ENCODE measurements at regions not wholly inside any gene's neighbourhood (a gene's known extent, or its start where the extent isn't known, plus 50 kb on each side); places are given as distances from the start of the nearest gene placed in this dataset.

DNA sequence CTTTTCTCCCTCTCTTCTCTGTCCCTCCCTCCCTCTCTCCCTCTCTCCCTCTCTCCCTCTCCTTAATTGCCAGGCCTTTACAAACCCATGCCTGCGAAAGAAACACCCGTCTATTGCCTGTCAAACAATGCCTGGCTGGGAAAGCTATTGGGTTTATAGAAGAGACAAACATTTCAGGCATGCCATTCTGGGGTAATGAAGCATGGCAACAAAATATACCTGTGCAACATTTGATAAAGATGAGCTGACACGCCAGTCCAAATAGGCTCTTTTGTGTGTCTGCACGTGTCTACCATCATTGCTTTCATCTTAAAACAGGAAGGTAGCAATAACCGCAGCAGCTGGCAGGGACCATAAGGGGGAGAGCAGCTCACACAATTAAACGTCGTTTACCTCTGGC is 282.1 kb downstream of the ZNF516 start:
- Mint-ChIP-seq H3K4me3 (no peak overlapping the region), H3K9me3 (no peaks in the 10 kb centered on the region), H3K4me1 (no peaks in the 10 kb centered on the region), H3K27ac (ENCODE audit: low read depth) (no peak overlapping the region), H3K36me3 (ENCODE audit: insufficient read depth) (no peaks in the 10 kb centered on the region), H3K27me3 (no peaks in the 10 kb centered on the region)
- ATAC-seq (replicated peaks; ENCODE audit: extremely low read depth, poor library complexity, severe bottlenecking) (peak; percentile 36), DNase-seq (ENCODE audit: low spot score in 2 of 2) (no peak)

DNA sequence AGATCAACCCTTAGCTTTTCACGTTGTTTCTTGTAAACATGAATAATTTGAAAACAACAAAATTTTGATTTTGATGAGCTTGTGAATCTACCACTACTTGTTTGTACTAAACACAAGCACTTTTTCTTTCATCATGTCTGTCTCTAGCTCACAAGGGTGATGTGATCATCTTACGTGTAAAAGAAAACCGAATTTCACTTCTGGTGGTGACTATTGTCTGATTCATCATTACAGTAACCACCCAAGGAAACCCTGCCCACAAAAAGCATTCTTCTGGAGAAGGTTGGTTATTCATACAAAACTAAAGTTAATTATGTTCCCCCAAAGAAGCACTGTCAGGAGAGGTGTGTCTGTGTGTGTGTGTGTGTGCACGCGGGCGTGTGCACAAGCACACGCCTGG is 285.4 kb downstream of the ZNF516 start:
- Mint-ChIP-seq H3K4me3 (no peak overlapping the region), H3K27ac (ENCODE audit: low read depth) (no peak overlapping the region), H3K36me3 (ENCODE audit: insufficient read depth) (no peaks in the 10 kb centered on the region), H3K4me1 (no peaks in the 10 kb centered on the region), H3K27me3 (peaks cover 4% of the 10 kb centered on the region), H3K9me3 (peaks cover 3% of the 10 kb centered on the region)
- no peak for ATAC-seq (replicated peaks; ENCODE audit: extremely low read depth, poor library complexity, severe bottlenecking)
- no peak for DNase-seq (ENCODE audit: low spot score in 2 of 2)

DNA sequence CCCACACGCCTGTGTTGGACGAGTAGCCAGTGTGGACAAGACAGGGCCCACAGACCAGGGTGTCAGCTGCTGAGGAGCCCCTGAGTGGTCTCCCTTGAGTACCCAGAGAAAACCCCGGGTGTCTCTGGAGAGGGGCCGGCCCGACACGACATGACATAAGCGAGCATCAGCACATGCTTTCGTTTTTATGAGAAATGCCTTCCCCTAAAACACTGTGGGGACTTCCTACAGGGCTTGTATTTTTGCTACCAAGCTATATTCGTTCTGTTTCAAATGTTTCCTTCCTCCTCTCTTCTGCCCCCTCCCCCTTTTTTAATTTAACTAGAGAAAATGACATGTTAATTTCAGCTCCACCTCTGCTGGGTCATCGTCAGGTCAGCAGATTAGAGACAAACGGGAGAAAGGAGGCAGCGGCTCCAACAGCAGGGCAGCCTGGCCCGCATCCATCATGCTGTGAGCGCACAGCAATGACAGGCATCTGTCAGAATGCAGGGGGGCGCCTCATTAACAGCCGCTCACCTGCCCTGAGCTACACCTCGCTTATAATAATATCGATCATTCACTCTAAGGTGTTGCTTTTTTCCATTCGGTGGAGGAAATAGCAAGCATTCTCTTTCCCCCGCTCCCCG is 286.2 kb downstream of the ZNF516 start:
- H3K9me3 Mint-ChIP-seq, result peaks cover 6% of the 10 kb centered on the region
- no peaks in the 10 kb centered on the region for H3K4me1 Mint-ChIP-seq
- no peak for DNase-seq (ENCODE audit: low spot score in 2 of 2)
- no peak overlapping the region for H3K27ac Mint-ChIP-seq (ENCODE audit: low read depth)
- no peak overlapping the region for H3K4me3 Mint-ChIP-seq
- ATAC-seq (replicated peaks; ENCODE audit: extremely low read depth, poor library complexity, severe bottlenecking), result no peak
- H3K27me3 Mint-ChIP-seq, result peaks cover 10% of the 10 kb centered on the region
- no peaks in the 10 kb centered on the region for H3K36me3 Mint-ChIP-seq (ENCODE audit: insufficient read depth)

DNA sequence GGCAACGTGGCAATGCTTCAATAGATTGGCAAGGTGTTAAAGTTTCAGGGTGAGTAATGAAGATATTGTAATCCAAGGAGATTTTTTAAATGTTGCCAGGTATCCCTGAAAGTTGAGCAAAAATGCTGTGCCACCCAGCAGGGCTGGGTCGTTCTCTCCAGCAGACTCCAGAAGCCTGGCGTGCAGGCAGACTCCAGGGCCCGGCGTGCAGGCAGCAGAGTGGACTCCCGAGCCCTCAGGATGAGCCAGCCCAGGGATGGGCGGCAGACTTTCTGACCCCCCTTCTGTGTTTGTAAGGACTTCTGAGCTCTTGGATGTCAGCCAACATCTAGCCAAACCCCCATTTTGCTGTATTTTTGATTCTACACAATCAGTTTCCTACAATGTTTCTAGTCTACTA is 289.1 kb downstream of the ZNF516 start:
- Mint-ChIP-seq H3K27me3 (peaks cover 10% of the 10 kb centered on the region), H3K36me3 (ENCODE audit: insufficient read depth) (no peaks in the 10 kb centered on the region), H3K27ac (ENCODE audit: low read depth) (no peak overlapping the region), H3K9me3 (peaks cover 6% of the 10 kb centered on the region), H3K4me1 (no peaks in the 10 kb centered on the region), H3K4me3 (no peak overlapping the region)
- ATAC-seq (replicated peaks; ENCODE audit: extremely low read depth, poor library complexity, severe bottlenecking), result no peak
- no peak for DNase-seq (ENCODE audit: low spot score in 2 of 2)

DNA sequence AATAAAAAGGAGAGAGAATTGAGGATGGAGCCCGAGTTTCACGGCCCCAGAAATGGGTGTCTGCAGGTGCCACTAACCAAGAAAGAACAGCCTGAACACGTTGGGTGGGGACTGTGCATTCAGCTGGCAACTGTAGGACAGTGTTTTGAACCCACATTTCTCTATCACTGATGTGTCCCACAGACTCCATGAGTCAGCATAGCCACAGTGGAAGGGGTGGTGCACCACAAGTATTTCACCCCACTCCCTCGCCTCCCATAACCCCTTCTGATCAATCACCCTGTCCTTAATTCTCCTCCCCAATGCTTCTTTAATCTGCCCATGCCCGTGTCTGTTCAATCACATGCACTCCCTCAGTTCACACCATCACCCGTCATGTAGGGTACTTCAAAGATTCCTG is 291.5 kb downstream of the ZNF516 start:
- H3K27me3 Mint-ChIP-seq, result peaks cover 10% of the 10 kb centered on the region
- peaks cover 6% of the 10 kb centered on the region for H3K9me3 Mint-ChIP-seq
- ATAC-seq (replicated peaks; ENCODE audit: extremely low read depth, poor library complexity, severe bottlenecking), result no peak
- no peaks in the 10 kb centered on the region for H3K36me3 Mint-ChIP-seq (ENCODE audit: insufficient read depth)
- H3K27ac Mint-ChIP-seq (ENCODE audit: low read depth), result no peak overlapping the region
- H3K4me3 Mint-ChIP-seq, result no peak overlapping the region
- no peaks in the 10 kb centered on the region for H3K4me1 Mint-ChIP-seq
- no peak for DNase-seq (ENCODE audit: low spot score in 2 of 2)

DNA sequence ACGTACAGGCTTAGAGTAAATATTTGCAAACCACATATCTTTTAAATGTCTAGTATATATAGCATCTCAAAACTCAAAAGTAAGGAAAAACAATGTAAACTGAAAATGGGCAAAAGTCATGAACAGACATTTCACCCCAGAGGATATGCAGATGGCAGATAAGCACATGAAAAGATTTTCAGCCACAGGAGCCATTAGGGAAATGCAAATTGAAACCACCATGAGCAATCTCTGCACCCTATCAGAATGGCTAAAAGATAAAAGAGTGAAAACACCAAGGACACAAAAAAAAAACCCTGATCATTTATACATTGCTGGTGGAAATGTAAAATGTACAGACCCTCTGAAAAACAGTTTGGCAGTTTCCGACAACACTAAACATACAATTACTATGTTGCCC is 292.7 kb downstream of the ZNF516 start:
- H3K27me3 Mint-ChIP-seq, result peaks cover 10% of the 10 kb centered on the region
- no peak overlapping the region for H3K4me3 Mint-ChIP-seq
- H3K36me3 Mint-ChIP-seq (ENCODE audit: insufficient read depth), result no peaks in the 10 kb centered on the region
- DNase-seq (ENCODE audit: low spot score in 2 of 2) (no peak), ATAC-seq (replicated peaks; ENCODE audit: extremely low read depth, poor library complexity, severe bottlenecking) (no peak)
- H3K27ac Mint-ChIP-seq (ENCODE audit: low read depth), result no peak overlapping the region
- H3K4me1 Mint-ChIP-seq, result no peaks in the 10 kb centered on the region
- peaks cover 6% of the 10 kb centered on the region for H3K9me3 Mint-ChIP-seq

DNA sequence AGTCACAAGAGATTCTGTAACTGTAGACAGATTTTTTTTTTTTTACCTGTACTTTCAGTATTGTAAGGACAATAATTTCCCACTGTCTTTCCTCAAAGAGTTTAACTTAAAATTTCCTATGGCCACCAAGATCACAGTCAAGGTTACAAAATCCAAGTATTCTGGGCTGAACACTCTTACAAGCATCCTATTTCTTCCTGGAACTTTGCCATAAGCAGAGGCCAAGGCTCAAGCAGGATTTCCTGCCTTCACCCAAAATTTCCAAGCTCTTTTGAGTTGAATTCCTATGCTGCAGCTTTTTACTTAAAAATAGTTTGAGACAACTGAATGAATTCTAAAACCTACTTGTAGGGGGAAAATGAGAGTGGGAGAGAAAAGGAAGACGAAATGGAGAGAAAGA is 299.4 kb downstream of the ZNF516 start:
- DNase-seq (ENCODE audit: low spot score in 2 of 2), result no peak
- no peak overlapping the region for H3K27ac Mint-ChIP-seq (ENCODE audit: low read depth)
- no peak for ATAC-seq (replicated peaks; ENCODE audit: extremely low read depth, poor library complexity, severe bottlenecking)
- no peaks in the 10 kb centered on the region for H3K9me3 Mint-ChIP-seq
- no peaks in the 10 kb centered on the region for H3K36me3 Mint-ChIP-seq (ENCODE audit: insufficient read depth)
- H3K27me3 Mint-ChIP-seq, result peaks cover 8% of the 10 kb centered on the region
- H3K4me3 Mint-ChIP-seq, result no peak overlapping the region
- H3K4me1 Mint-ChIP-seq, result no peaks in the 10 kb centered on the region

DNA sequence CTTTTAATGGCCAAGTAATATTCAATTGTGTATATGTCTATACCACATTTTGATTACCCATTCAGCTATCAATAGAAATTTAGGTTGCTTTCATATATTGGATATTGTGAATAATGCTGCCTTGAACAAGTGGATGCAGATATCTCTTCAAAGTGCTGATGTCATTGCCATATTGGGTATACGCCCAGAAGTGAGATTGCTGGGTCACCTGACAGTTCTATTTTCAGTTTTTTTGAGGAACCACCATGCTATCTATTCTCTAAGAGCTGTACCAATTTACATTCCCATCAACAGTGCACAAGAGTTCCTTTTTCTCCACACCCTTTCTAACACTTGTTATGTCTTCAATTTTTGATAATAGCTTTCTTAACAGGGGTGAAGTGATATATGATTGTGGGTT is 306.9 kb downstream of the ZNF516 start:
- H3K36me3 Mint-ChIP-seq (ENCODE audit: insufficient read depth), result peaks cover 1% of the 10 kb centered on the region
- DNase-seq (ENCODE audit: low spot score in 2 of 2), result no peak
- H3K27me3 Mint-ChIP-seq, result no peaks in the 10 kb centered on the region
- H3K4me3 Mint-ChIP-seq, result no peak overlapping the region
- no peaks in the 10 kb centered on the region for H3K4me1 Mint-ChIP-seq
- ATAC-seq (replicated peaks; ENCODE audit: extremely low read depth, poor library complexity, severe bottlenecking), result no peak
- peaks cover 7% of the 10 kb centered on the region for H3K9me3 Mint-ChIP-seq
- no peak overlapping the region for H3K27ac Mint-ChIP-seq (ENCODE audit: low read depth)

DNA sequence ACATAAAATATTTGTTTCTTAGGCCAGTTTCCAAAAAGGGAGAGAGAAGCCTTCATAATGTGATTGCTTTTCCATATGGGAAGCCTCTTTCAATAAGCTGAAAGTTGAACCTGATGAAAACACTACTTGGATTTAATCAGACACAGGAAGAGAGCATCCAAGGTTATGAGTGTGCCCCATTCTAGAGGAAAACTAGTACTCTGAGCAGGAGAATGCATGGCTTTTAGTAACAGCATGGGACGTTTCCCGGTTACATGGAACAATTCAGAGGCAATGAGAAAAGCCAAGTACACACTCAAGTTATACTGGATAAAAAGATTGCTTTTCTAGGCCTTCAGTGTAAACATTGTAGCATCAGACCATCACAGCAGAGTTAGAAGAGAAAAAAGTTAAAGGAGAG is 315.8 kb downstream of the ZNF516 start:
- H3K4me3 Mint-ChIP-seq, result no peak overlapping the region
- no peaks in the 10 kb centered on the region for H3K9me3 Mint-ChIP-seq

DNA sequence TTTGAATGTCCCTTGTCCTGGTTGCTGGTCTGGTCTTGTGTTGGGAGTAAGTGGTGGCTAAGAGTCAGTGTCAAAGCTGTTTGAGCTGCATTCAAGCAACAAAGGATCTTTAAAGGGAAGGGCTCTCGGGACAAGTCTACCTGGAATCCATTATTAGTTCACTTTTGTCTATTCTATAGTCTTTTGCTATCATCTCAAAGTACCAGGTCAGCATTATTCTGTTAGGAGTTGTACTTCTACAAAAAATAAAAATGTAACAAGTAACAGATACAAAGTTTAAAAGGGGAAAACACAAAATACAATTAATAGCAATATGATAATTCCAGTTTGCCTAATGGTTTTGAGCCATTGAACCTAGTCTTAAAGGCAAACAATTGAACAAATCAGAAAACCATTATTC is 317.9 kb downstream of the ZNF516 start:
- ATAC-seq (replicated peaks; ENCODE audit: extremely low read depth, poor library complexity, severe bottlenecking) (no peak), DNase-seq (ENCODE audit: low spot score in 2 of 2) (no peak)
- no peaks in the 10 kb centered on the region for H3K27me3 Mint-ChIP-seq
- no peaks in the 10 kb centered on the region for H3K36me3 Mint-ChIP-seq (ENCODE audit: insufficient read depth)
- H3K4me3 Mint-ChIP-seq, result no peak overlapping the region
- H3K4me1 Mint-ChIP-seq, result no peaks in the 10 kb centered on the region
- H3K9me3 Mint-ChIP-seq, result no peaks in the 10 kb centered on the region
- no peak overlapping the region for H3K27ac Mint-ChIP-seq (ENCODE audit: low read depth)

More for the DNA sequence above, 315.8 kb downstream of the ZNF516 start:
- no peak for DNase-seq (ENCODE audit: low spot score in 2 of 2)
- Mint-ChIP-seq H3K27me3 (no peaks in the 10 kb centered on the region), H3K36me3 (ENCODE audit: insufficient read depth) (no peaks in the 10 kb centered on the region), H3K4me1 (no peaks in the 10 kb centered on the region), H3K27ac (ENCODE audit: low read depth) (no peak overlapping the region)
- no peak for ATAC-seq (replicated peaks; ENCODE audit: extremely low read depth, poor library complexity, severe bottlenecking)

DNA sequence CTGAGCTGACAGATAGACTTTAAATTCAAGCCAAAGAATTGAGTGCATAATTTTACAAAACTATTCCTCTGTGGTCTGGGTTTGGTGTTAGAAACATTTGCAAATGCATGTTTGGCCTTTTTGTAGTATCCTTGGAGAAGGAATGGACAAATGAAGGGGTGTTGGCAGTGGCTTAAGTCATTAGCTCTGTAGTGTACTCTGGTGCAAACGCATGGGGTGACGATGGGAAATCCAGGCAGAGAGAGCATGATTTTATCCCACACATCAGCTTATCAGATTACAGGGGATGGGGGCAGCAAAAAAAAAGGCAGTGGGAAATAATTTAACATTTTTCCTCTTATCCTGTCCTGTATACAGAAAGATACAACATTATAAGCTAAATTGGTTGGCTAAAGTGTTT is 320.6 kb downstream of the ZNF516 start:
- Mint-ChIP-seq H3K36me3 (ENCODE audit: insufficient read depth) (no peaks in the 10 kb centered on the region), H3K27ac (ENCODE audit: low read depth) (no peak overlapping the region), H3K9me3 (no peaks in the 10 kb centered on the region), H3K4me1 (no peaks in the 10 kb centered on the region), H3K4me3 (no peak overlapping the region), H3K27me3 (no peaks in the 10 kb centered on the region)
- ATAC-seq (replicated peaks; ENCODE audit: extremely low read depth, poor library complexity, severe bottlenecking), result no peak
- DNase-seq (ENCODE audit: low spot score in 2 of 2), result no peak

DNA sequence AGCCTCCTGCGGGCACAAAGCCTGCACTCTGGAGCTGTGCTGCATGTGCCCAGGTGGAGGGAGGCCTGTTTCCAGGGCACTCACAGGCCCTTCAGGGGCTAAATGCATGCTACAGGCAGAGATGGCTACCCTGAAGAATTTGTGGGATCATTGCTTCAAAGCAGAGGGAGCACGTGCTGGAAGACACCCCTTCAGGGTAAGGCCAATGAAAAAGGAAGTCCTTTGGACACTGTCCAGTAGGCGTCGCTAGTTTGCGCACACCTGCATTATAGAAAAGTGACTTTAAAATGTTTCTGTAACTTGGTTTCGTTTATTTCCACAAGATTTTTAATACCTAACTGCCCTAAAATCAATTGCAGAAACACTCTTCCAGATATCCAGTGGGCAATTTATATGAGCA is 325.3 kb downstream of the ZNF516 start:
- ATAC-seq (replicated peaks; ENCODE audit: extremely low read depth, poor library complexity, severe bottlenecking) (no peak), DNase-seq (ENCODE audit: low spot score in 2 of 2) (no peak)
- no peak overlapping the region for H3K4me3 Mint-ChIP-seq
- H3K36me3 Mint-ChIP-seq (ENCODE audit: insufficient read depth), result no peaks in the 10 kb centered on the region
- no peak overlapping the region for H3K27ac Mint-ChIP-seq (ENCODE audit: low read depth)
- H3K9me3 Mint-ChIP-seq, result no peaks in the 10 kb centered on the region
- peaks cover 11% of the 10 kb centered on the region for H3K27me3 Mint-ChIP-seq
- H3K4me1 Mint-ChIP-seq, result no peaks in the 10 kb centered on the region

DNA sequence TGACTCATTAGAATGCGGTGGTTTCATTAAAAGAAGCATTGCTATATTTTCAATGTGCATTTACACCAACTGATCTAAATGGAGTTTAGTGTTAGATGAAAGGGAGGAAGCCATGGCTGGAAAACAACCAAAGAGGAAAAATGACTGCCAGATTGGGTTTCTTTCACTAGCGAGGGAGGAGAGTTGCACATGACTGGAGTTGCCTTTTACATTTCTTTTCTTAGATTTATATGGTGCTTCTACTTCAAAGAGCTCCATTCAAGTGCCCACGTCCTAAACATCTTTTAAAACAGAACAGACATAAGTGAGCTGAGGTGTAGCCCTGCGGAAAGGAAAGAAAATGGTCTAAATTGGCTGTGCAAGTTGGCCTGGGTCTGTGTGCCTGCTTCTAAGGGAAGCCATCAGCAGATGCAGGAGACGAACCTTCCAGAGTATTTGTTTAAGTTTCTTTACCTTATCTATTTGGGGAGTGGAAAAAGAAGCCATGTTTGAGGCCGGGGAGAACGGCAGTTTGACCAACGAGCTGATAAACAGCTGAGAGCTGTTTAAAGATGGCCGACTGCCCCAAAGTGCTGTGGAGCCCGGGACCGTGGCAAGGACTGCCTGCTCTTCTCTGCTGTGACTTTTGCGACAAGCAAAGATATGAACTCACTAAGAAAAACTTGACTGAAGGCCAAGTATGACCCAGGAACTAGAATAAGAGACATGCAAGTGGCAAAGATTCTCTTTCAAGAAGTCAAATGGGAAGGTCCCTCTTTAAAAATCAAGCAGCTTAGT is 327.0 kb downstream of the ZNF516 start:
- no peak for ATAC-seq (replicated peaks; ENCODE audit: extremely low read depth, poor library complexity, severe bottlenecking)
- Mint-ChIP-seq H3K36me3 (ENCODE audit: insufficient read depth) (no peaks in the 10 kb centered on the region), H3K27me3 (peaks cover 11% of the 10 kb centered on the region), H3K9me3 (no peaks in the 10 kb centered on the region), H3K4me3 (no peak overlapping the region), H3K27ac (ENCODE audit: low read depth) (no peak overlapping the region), H3K4me1 (no peaks in the 10 kb centered on the region)
- no peak for DNase-seq (ENCODE audit: low spot score in 2 of 2)
